ENCODE measurements at regions not wholly inside any gene's neighbourhood (a gene's known extent, or its start where the extent isn't known, plus 50 kb on each side); places are given as distances from the start of the nearest gene placed in this dataset.
"Not testable (repeated sequence)": the region's sequence is repeated elsewhere in the genome, so short reads cannot be mapped to it uniquely, and the experiment has no call there.

DNA sequence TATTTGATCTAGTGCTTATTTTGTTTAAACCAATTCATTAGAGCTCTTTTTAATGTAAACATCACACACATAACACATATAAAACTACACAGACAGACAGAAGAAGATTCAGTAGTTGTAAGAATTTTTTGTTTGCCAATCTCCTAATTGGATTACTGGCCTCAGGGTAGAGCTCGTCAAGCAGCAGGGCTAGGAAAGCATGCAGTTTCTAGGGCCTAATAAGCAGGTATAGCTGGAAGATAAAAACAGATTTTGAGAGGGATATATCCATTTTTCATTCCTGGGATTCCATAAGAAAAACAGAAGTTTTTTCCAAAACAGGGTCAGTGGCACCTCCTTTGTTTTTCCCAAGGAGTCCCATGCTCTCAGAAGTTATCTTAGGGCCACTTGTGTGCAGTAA is 265.2 kb upstream of the SGO1 start:
- no peak for DNase-seq

DNA sequence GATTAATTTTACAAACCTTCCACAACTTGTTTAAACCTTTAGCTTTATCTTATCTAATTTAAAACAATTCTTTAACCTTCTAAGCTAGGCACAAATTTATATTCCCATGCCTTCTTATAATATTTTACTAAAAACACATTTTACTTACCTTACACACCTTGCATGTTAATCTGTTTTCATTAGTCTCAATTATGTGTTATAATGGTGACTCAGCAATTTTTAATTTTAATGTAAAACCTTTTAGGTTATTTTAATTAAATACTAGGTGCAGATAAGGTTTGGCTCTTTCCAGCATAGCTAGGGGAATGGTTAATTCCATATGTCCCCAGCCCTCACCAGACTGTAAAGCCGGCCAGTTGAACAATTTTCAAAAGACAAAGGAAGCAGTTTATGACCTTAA is 264.6 kb upstream of the SGO1 start:
- no peak for DNase-seq

DNA sequence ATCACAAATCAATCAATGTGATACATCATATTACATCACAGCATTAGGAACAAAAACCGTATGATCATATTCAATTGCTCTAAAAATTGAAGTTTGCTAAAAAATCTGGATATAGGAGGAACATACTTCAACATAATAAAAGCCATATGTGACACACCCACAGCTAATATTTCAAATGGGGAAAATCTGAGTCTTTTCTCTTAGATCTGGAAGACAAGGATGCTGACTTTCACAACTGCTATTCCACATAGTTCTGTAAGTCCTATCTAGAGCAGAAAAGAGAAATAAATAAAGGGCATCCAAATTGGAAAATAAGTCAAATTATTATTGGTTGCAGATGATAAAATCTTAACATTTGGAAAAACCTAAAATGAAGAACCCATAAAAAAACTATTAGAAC is 256.8 kb upstream of the SGO1 start:
- DNase-seq, result no peak

DNA sequence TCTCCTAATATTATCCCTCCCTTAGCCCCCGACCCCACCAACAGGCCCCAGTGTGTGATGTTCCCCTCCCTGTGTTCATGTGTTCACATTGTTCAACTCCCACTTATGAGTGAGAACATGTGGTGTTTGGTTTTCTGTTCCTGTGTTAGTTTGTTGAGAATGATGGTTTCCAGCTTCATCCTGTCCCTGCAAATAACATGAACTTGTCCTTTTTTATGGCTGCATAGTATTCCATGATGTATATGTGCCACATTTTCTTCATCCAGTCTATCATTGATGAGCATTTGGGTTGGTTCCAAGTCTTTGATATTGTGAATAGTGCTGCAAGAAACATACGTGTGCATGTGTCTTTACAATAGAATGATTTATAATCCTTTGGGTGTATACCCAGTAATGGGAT is 241.3 kb upstream of the SGO1 start:
- not testable (repeated sequence) for DNase-seq

DNA sequence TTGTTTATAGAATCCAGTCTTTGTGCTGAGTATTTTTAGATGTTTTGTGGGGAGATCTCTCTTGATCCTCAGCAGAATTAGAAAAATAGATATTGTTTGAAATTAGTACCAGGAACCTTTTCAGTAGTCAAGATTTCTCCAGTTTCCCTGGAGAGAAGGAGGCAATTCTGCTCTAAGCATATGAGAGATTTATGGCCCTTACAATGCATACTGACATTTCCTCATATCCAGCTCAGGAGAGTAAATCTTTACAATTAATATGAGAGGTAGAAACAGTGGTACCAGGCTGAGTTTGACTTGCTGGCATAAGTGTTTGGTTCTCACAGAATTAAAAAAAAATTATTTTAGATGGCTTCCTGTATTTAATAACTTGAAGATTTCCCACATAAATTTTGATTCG is 239.1 kb upstream of the SGO1 start:
- no peak for DNase-seq

DNA sequence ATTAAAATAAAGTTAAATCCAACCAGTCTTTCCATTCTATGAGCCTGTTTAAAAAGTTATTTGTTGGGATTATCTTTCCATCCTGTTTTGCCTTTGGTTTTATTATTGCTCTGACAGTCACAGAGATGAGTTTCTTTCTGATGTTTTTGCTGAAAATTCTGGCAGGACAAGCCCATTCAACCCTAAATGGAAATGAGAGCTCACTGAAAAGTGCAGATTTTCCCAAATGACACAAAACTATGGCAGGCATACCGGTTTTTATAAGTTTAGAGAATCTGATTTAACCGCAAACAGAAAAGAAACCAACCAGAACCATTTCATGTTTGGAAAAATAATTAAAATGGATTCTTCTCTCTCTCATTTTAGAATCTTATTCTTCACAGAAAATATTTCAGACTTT is 238.1 kb upstream of the SGO1 start:
- DNase-seq, result no peak

DNA sequence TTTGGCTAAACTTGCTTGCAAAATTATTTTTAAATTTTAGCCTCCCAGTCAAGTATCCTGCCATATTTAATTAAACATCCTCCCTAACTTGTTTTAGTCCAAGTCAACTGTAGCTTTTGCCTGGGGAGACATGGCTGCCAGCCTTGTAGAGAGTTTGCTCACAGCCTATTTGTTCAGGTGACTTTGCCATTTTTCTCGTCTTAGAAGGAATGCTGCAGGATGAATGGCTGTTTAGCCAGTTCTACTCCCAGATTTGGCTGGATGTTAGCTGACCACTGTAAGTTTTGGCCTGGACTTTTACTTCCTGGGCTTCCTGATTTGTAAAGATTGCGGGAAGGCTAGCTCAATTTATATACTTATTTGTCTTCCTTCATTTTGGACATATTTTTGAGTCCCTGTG is 236.4 kb upstream of the SGO1 start:
- no peak for DNase-seq

DNA sequence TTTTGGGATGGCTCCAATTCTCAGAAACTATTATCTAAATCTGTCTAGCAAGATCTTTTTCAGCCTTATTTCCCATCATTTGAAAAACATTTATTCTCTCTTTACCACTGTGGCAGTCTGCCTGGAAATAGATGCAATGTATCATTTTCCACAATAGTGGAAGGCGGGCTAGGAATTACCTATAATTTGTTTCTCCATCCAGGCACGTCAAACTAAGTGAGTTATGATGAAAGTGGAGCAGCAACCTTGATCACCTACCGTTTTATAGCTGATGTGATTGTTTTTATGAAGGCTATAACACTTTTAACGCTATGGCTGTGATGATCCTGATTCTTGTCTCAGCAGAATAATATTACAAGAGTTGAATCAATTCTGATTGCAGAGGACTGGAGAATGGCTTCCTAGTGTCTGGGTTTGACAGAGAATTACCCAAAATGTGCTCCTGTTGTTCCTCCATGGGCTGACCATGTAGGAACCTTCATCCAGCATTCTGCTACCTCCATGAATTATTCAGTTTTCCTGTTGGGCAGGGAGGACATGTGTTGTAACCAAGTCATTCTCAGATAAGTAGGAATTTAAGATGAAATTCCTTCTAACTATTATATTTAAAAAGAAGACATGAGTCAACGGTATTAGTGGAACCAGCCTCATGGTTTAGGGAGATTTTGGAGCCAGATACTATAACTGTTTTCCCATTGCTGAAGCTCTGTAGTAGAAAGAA is 231.5 kb upstream of the SGO1 start:
- no peak for DNase-seq

DNA sequence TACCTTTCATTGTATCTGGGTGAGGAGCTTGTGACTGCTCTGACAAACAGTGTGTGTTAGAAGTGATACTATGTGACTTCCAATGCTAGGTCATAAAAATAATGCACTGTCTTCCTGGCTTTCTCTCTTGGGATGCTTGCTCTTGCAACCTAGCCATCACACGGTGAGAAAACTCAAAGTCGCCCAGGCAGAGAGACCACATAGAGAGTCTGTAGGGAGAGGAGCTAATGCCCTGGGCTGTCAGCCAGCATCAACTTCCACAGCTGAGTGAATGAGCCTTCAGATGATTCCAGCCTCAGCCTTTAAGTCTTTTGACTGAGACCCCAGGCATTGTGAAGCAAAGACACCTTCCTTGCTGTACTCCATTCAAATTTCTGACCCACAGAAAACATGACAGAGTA is 220.6 kb upstream of the SGO1 start:
- no peak for DNase-seq

DNA sequence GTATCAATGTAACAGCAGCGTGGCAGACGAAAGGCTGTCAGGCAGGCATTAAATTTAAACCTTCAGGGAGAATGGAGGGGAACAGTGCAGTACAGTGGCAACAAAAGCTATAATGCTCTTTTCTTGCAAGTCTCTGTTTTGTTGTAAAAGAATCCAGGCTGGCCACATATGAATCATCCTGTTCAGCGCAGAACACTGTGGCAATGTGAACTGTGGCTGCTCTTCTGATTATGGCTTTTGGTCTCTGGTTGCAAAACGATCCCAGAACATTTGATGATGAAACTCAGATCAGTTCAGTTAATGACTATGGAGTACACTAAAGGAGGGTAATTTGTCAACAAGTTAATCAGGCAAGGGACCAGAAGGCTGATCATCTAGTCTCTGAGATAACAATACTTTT is 219.7 kb upstream of the SGO1 start:
- DNase-seq, result no peak

DNA sequence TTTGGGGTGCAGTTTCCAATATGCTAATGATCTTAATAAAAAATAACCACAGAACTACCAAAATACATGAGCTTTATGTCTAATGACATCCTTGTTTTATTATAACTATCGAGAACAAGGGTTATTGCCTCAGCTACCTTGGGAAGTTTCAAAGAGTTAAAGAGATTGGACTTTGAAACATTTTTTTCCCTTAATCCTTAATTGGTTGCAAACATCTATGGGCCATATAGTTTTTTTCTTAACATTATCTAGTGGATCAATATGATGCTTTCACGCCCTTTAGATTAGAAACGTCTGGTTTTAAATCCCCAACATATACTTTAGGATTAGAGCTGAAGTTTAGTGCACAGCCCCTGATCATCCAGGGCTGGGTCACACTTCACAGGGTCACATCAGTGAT is 219.2 kb upstream of the SGO1 start:
- no peak for DNase-seq

DNA sequence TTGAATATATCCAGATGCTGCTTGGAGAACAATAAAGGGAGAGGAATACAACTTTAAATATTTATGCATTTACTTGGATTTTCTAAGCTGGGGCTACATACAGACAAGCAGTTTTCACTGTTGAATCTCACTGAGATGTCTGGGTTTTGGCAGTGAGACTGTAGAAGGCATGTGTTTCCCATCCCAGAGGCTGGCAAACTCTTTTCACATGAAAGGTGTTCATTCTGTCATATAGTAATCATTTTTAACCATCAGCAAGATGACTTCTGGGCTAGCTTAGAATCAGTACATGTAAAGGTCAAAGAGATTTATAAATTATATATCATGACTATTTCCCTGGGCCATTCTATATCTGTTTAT is 218.7 kb upstream of the SGO1 start:
- no peak for DNase-seq

DNA sequence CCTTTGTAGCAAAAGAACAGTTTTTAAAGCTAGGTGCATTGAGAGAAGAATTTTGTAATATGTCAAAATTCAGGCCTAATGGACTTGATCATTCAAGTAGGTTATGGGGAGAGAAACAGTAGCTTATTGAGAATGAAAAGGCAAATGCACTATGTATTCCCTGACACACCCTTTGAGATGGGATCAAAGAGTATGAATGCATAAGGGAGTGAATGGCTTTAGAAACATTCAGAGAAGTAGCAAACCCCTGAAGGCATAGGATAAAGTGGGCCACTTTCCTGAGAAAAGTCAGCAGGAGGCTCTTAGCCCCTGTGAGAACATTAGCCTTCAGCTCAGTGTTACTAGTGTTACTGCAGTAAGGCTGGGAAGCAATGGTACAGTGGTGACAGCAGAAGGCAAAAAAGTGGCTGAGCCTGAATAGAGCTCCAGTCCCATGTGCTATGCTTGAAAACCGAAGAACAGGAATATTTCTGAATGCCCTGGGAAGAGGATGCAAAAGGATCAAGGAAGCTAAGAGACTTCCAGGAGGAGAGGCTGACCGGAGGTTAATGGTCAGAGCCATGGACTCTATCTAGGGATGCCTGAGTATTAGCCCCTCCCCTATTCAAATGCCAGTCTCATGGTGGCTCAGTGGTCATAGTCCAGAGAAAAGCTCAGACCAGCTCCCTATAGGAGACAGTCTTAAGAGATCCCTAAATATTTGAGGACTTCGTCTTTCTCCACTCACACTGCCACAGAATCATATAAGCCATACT is 218.2 kb upstream of the SGO1 start:
- no peak for DNase-seq

DNA sequence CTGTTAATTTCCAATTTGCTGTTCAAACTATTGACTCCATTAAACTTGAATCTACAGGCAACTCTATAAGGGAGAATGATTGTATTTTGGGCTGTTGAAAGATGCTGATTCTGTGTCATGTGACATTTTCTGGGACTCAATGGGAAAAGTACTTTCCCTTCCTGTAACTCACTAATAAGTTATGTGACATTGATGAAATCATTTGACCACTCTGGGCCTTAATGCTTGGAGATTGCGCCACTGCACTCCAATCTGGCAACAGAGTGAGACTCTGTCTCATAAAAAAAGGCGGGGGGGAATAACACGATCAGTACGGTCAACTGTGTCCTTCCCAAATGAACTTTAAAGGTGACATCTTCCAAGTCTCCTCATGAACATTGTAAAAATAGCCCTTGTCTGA is 215.2 kb upstream of the SGO1 start:
- DNase-seq, result no peak

DNA sequence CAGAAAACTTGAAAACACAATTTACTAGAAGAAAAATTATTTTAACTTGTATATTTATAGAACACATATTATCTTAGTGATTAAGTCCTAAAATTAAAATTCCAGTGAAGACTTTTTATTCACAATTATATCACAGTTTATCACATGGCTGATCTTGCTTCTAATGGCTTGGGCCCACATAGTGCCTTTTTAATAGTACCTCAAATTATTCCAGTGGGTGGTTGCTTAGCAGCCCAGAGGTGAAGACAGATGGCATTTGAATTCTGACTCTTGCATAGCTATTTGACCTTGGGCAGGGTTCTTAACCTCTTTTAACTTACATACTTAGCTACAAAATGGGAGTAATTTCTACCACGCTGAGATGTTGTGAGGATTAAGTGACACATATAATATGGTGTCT is 214.7 kb upstream of the SGO1 start:
- no peak for DNase-seq

DNA sequence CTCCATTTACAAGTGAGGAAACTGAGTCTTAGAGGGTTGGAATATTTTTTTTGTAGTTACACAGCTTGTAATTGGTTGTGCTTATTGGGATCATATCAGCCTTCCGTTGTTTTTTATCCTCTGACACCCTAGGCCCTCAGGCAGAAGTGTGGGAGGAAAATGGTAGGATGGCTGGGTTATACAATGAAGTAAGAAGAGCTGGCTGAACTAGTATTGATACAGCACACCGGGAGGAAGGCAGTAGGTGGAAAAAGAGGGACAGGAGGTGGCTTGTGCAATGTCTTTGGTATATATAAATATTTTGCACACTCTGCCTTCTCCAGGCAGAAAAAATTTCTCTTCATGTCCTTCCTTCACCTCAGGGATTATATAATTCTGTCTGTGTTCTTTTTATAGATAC is 214.3 kb upstream of the SGO1 start:
- no peak for DNase-seq

DNA sequence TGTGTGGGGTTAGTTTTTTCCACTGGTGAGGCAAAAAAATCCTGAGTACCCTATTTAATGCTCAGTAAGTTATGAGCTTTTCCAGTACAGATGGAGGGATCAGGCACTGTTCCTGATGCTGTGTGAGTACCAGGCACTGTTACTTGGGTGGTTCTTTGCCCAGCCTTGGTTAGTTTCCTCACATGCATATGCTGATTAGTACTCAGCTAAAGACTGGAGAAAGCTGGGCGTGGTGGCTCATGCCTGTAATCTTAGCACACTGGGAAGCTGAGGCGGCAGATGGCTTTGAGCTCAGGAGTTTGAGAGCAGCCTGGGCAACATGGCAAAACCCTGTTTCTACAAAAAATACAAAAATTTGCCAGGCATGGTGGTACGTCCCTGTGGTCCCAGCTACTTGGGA is 210.3 kb upstream of the SGO1 start:
- DNase-seq, result no peak

DNA sequence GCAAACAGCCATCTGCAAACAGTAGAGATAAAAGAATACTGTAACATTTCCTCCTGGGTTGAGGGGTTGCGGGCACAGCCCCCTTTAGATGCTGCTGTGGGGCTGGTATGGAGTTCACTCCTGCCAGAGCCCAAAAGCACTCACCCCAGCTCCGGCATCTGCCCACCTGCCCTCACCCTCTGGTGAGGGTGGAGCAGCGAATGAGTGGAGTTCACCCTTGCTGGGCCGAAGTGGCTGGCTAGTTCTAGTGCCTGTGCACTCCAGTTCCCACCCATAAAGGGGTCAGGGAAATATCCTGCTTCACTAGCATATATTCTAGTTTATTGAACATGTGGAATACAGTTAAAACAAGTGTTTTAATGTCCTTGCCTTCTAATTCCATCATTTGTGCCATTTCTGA is 209.7 kb upstream of the SGO1 start:
- DNase-seq, result no peak

DNA sequence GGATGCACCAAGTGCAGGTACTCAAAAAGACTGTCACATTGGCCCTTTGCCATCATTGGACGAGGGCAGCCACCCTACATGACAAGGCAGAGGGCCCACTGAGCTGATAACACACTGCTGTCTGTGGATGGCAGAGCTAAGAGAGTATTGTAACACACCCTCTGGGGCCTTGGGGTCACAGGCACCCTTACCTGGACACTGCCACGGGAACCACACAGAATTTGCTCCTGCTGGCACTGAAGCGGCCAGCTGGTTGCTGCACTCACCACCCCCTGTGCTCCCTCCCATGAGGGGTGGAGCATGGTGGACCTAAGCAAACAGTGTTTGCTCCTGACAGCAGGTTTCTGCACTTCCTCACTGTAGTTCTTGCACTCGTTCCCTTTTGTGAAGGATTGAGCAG is 208.2 kb upstream of the SGO1 start:
- no peak for DNase-seq

DNA sequence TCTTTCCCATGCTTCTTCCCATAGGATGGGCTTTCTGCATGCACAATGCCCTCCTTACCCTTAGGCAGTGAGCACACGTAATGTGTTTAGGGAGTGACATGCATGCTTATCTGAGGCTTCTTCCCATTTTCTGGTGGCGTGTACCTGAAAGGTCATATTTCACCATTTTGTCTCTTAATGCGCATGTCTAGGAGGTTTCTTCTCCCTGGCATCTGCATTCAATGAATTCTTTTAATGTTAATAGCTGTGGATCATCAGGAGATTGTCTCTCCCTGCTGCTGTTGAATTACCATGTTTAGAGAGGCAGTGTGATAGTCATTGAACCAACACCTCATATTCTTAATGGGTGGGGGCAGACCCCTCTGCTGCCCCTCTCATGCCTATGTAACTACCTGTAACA is 205.6 kb upstream of the SGO1 start:
- no peak for DNase-seq

DNA sequence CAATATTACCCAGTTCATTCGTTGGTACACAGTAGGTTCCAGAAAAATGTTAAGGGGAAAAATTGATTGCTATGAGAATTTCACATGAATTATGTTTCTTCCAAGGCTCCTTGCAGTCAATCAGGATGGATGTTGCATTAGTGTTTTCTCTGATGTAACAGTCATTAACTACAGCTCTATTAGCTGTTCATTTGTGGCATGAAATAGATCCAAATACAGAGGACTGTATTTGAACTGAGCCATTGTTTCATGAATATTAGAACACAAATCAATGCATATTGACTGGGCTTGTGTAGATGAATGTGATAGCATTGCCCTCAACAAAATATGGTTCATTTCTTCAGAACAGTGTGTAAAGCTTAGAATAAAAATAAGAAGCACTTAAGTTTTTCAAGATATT is 203.0 kb upstream of the SGO1 start:
- DNase-seq, result no peak

DNA sequence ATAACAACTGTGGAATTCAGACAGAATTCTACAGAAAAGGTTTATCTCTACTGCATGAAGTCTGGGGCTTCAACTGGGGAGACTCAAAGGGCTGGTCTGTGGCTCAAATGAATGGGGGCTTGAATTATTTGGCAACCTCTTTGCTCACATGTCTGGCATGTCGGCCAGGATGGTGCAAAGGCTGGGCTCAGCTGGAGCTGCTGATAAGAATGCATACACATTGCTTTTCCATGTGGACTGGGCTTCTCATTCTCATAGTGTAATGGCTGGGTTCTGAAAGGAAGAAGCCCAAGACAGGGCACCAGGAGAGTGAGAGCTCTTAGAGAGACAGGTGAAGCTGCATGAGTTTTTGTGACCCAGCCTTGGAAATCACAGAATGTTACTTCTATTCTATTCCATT is 194.3 kb upstream of the SGO1 start:
- DNase-seq, result no peak

DNA sequence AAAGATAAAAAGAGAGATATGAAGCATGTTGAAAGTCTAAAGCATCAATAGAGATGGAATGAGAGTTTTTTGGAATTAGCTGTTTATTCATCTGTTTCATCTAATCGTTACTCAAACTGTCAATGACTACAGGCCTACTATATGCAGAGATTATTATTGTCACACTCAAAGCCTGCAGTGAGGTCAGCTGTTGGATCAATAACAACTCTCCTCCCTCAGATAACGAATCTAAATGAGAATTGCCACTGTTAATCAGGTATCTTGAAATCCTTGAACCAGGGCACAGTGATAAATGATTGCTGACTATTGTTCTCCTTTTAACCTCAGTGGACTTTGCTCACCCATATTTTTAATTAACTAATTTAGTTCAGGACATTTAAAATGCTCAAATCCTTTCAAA is 192.3 kb upstream of the SGO1 start:
- DNase-seq, result no peak

DNA sequence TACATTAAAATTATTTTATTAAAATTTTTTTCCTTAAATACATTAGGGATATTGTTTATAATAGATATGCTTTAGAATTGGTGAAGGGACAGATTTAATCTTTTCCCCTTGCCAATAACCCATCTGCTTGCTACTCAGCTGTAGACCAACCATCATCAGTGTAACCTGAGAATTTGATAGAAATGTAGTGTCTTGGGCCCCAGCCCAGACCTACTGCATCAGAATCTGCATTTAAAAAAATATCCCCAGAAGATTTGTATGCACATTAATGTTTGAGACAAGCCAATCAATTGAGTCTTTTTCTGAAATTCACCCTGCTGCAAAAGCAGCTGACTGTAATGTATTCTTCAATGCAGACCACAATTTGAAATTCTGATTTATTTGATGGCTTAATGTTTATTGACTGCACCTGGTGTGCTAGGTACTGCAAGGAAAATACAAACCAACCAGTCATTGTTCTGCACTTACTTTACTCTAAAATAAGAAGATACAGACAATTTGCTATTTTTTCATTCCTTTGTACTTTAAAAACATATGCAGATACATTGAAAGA is 190.7 kb upstream of the SGO1 start:
- DNase-seq, result no peak

DNA sequence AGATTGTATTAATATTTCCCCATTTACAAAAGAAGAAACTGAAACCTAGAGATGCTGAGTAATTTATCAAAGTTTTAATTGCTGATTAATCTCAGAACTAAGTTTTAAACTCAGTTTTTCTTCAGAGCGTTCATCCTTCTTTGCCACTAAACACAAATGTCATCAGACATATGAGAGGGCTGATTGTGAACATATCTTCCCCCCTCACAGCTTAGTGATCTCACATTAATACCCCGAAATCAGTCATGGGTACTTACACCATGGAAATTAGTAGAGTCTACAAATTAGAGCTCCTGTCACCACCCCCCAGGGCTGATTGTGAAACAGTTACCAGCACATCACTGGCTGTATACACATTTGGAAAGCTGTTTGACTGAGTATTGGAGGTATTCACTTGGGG is 189.3 kb upstream of the SGO1 start:
- DNase-seq, result no peak
